GM12874 (cell line): ENCODE measurements at regions not wholly inside any gene's neighbourhood (a gene's known extent, or its start where the extent isn't known, plus 50 kb on each side); places are given as distances from the start of the nearest gene placed in this dataset.

Source experiments
- TF ChIP-seq, protein P1 (sequence below): IDR thresholded peaks from 2 replicates; pipeline ENCODE4 v1.5.1; 2011; ENCODE audit warnings: low read depth, mild to moderate bottlenecking, control low read depth, low read length, moderate library complexity; ENCODE audit not compliant: insufficient read depth

DNA sequence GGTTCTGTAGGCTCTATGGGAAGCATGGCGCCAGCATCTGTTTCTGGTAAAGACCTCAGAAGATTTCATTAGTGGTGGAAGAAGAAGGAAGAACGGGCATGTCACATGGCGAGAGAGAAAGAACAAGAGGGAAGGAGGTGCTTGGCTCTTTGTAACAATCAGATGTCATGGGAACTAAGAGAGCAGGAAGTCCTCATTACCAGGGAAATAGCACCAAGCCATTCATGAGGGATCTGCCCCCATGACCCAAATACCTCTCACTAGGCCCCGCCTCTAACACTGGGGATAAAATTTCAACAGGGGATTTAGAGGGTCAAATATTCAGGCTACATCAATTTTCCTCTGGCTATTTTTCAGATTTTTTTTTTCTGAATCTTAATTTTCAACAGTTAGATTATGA, 954.3 kb downstream of the SQOR start:
- TF ChIP-seq, protein P1, sequence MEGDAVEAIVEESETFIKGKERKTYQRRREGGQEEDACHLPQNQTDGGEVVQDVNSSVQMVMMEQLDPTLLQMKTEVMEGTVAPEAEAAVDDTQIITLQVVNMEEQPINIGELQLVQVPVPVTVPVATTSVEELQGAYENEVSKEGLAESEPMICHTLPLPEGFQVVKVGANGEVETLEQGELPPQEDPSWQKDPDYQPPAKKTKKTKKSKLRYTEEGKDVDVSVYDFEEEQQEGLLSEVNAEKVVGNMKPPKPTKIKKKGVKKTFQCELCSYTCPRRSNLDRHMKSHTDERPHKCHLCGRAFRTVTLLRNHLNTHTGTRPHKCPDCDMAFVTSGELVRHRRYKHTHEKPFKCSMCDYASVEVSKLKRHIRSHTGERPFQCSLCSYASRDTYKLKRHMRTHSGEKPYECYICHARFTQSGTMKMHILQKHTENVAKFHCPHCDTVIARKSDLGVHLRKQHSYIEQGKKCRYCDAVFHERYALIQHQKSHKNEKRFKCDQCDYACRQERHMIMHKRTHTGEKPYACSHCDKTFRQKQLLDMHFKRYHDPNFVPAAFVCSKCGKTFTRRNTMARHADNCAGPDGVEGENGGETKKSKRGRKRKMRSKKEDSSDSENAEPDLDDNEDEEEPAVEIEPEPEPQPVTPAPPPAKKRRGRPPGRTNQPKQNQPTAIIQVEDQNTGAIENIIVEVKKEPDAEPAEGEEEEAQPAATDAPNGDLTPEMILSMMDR = no peak

DNA sequence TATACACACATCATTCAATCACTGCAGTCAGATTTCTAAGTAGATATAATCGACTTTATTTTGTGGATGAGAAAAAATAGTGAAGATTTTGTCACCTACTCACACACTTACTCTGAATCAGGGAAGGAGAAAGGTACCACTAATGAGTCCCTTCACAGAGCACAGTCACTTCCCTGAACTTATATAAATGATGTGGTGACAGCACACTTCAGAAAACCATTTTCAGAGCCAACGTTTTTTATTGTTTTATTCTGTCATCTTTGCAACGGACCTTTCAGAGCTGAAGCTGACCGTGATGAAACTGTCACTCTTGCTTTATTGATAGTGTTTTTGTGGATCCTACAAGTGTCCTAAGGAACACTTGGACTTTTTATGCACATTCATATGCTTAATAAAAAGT, 956.6 kb downstream of the SQOR start:
- TF ChIP-seq, protein P1 = no peak

DNA sequence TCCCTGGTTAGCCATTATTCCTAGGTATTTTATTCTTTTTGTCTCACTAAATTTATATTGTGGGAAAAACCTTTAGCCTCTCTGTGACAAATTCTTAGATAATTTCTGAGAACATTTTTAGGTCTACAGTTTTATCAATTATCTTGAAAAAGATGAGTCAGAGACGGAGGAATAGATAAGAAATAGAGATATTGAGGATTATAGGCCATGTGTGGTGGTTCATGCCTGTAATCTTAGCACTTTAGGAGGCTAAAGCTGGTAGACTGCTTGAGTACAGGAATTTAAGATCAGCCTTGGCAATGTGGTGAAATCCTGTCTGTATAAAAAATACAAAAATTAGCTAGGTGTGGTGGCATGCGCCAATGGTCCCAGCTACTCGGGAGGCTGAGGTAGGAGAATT, 960.2 kb downstream of the SQOR start:
- TF ChIP-seq, protein P1 = no peak

- TF ChIP-seq, protein P1 = no peak
Observed at GRCh38 chr15:46607077-46607476, 972.2 kb downstream of the SQOR start.

DNA sequence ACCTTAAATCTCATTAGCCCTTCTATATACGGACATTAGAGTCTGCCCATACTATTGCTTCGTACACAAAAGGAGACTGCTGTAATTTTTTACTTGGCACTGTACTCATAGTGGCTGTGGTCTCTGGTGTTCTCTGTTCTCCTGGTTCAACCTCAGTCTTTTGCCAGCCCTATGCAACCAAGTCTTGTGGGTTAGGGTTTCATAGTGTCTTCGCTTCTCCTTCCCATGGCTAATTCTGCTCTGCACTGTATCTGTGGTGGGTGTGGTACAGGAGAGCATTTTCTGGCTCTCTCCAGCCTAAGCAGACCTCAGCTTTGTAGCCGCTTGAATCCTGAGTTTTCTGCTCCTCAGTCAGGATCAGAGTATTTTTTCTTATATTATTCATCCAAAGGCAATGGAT, 981.2 kb downstream of the SQOR start:
- TF ChIP-seq, protein P1 = no peak

DNA sequence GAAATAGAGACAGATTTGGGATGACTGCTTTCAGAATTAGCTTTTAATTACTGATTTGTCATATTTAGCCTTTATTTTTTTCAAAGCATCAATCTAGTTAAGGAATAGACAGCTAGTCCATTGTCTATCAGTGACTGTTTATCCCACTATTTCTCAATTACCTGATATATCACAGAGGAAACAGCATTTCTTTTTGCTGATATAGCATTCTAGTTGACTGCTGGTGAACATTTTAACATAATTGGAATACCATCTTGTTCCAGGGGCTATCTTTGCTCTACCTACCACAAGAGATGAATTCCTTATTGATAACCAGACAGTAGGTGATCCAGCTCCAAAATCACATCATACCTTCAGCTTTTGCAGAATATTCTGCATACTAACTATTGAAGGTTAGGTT, 982.7 kb downstream of the SQOR start:
- TF ChIP-seq, protein P1 = no peak

- TF ChIP-seq, protein P1 = no peak
Observed at GRCh38 chr15:46618984-46619383, 984.2 kb downstream of the SQOR start.
